ENCODE measurements at regions not wholly inside any gene's neighbourhood (a gene's known extent, or its start where the extent isn't known, plus 50 kb on each side); places are given as distances from the start of the nearest gene placed in this dataset.

GRCh38 chr4:125169192-125169591 lies 145.6 kb upstream of the FAT4 start:
- no peak for TF ChIP-seq EP300 (IDR thresholded peaks at IDR 0.05; ENCODE audit: low read depth)
- no peak for TF ChIP-seq CTCF (IDR thresholded peaks at IDR 0.05)
- TF ChIP-seq POLR2A (IDR thresholded peaks at IDR 0.05): no peak

All from transverse colon (tissue), 3 donors.